ENCODE measurements at regions not wholly inside any gene's neighbourhood (a gene's known extent, or its start where the extent isn't known, plus 50 kb on each side); places are given as distances from the start of the nearest gene placed in this dataset.

DNA sequence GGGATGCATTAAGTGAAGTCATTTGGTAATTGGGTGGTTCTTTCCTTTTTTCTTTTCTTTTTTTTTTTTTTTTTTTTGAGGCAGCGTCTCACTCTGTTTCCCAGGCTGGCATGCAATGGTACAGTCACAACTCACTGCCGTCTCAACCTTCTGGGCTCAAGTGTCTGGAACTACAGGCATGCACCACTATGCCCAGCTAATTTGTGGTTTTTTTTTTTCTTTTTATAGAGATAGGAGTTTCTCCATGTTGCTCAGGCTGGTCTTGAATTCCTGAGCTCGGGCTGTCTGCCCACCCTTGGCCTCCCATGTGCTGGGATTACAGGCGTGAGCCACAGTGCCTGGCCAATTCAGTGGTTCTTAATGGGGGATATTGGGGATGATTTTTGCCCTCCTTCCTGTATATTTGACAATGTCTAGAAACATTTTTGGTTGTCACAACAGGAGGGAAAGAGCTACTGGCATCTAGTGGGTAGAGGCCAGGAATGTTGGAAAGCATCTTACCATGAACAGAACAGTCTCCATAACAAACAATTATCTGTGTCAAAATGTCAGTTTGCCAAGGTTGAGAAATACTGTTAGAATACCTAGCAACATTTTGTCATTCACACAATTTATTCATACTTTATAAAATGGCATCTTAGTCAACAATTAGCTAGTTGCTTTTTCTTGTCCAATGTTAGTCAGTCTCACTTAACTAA, 79.4 kb upstream of the CNTN3 start:
- no peak for DNase-seq (ENCODE audit: low read depth)

GRCh38 chr3:74693251-74693650, 78.8 kb upstream of the CNTN3 start:
- no peak for DNase-seq (ENCODE audit: low read depth)

- DNase-seq (ENCODE audit: low read depth): no peak
Measured at GRCh38 chr3:74691946-74692345, 77.5 kb upstream of the CNTN3 start.

- DNase-seq (ENCODE audit: low read depth): no peak
Measured at GRCh38 chr3:74673326-74673725, 58.9 kb upstream of the CNTN3 start.

DNA sequence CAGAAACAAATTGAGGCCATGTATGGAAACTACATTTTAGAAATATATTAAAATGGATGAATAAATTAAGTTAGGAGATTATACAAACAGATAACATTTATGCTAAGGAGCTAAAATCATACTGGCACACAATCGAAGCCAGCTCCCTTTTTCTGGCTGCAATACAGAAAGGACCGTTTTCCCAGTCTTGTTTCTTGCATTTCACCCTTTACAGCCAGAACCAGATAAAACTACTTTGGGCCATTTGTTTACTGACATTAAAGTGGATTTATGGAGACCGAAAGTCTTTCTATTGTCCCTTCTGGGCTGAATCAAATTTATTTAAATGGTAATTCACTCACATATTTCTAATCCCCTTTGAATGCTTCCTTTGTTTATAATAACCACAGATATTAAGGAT, 50.1 kb upstream of the CNTN3 start:
- DNase-seq (ENCODE audit: low read depth): no peak

Data from RPMI7951 (cell line).